Posterior cingulate gyrus (tissue), 11 donors: ENCODE measurements at regions not wholly inside any gene's neighbourhood (a gene's known extent, or its start where the extent isn't known, plus 50 kb on each side); places are given as distances from the start of the nearest gene placed in this dataset.
"Not testable (repeated sequence)": the region's sequence is repeated elsewhere in the genome, so short reads cannot be mapped to it uniquely, and the experiment has no call there.

Source experiments
- DNase-seq, 10 donors: peaks; one replicate each; pipeline versions ENCODE4 v3.0.0 to v3.0.0-alpha.2; 2020 to 2021; ENCODE audit warnings: mixed read lengths in 3 of 10
- intact Hi-C: fragments of 100-400 bp; cut with DNase I; formaldehyde crosslinking; loops from one replicate; pipeline ENCODE4 v1.15.1; 2023

DNA sequence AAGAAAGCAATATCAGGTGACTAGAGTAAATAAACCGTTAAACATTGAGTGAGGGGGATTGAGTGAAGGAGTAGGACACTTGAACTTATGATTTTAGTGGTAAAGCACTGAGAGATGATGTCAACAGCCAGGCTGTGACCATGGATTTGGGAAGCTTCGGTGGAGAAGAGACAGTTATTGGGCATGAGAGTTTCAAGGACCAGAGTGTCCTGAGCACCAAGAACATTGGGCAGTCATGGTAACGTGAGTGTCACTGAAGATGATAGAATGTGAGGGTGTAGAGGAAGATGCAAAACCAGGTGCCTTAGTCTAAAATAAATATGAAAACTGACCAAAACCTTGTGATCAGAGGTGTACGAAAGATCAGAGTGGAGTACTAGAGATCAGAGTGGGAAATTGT lies 248.1 kb downstream of the ASXL3 start:
- no peak for DNase-seq
- intact Hi-C loops = no loop called here

DNA sequence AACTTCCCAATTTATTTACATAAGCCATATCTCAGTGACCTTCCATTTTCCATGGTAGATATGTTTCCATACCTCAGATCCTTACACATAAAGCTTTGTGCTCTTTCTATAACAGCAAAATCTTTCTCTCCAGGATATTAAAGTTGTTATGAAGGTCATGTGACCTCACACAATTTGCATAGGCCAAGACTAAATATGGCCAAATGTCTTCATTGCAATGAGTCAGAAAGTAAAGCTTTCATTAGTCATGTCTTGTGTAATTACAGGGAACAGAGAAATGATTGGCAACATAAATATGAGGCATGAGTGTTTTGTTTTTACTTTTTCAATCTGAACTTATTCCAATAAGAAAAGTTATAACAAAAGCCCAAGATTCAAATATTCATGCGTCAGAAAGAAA lies 243.5 kb downstream of the ASXL3 start:
- no peak for DNase-seq

DNA sequence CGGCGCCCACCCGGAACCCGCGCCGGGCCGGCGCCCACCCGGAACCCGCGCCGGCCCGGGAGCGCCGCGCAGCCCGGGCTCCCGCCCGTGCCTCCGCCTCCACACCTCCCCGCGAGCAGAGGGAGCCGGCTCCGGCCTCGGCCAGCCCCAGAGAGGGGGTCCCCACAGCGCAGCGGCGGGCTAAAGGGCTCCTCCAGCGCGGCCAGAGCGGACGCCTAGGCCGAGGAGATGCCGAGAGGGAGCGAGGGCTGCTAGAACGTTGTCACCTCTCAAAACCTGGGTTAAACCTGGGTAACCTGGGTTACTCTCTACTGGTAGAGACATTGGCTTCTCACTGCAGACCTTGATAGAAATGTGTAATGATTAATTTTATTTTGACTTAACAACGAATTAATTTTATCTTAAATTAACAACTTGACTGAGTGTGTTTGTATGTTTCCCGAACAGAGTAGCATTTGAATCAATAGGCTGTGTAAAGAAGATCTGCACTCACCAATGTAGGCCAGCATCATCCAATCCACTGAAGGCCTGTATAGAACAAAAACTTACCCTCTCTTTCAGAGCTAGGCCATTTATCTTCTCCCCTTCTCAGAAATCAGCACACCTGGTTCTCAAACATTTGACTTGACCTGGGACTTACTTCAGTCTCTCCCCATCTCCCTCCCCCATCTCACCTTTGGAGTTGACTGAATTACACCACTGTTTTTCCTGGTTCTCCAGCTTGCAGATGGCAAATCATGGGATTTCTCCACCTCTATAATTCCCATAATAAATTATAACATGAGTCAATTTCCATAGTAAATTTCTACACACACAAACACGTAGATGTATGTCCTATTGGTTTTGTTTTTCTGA lies 242.7 kb downstream of the ASXL3 start:
- DNase-seq = peak in 1 of 10 donors; percentile 85
- intact Hi-C loops = no loop called here

More for the DNA sequence above, 243.5 kb downstream of the ASXL3 start:
- intact Hi-C loops = no loop called here

DNA sequence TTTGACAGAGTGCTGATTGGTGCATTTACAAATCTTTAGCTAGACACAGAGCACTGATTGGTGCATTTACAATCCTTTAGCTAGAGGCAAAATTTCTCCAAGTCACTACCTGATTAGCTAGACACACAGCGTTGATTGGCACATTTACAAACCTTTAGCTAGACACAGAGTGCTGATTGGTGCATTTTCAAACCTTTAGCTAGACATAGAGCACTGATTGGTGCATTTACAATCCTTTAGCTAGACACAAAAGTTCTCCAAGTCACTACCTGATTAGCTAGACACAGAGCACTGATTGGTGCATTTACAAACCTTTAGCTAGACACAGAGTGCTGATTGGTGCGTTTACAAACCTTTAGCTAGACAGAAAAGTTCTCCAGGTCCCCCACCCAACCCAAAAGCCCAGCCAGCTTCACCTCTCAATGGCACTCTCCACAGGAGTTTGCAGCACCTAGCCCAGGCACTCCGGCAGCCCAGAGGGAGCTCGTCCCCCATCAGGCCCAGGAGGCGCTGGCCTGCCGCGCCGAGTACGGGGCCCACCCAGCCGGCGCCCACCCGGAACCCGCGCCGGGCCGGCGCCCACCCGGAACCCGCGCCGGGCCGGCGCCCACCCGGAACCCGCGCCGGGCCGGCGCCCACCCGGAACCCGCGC lies 241.8 kb downstream of the ASXL3 start:
- intact Hi-C loops = not testable (repeated sequence)

DNA sequence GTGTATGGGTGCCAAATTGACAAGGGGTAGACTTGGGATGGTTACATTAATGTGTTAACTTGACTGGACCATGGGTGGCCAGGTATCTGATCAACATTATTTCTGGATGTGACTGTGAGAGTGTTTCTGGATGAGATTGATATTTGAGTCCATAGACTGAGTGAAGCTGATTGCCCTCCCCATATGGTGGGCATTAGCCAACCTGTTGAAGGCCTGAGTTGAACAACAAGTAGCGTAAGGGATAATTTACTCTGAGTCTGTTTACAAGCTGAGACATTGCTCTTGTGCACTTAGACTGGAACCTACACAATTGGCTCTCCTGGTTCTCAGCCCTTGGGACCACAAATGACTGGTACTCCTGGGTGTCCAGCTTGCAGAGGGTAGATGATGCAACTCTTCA lies 240.1 kb downstream of the ASXL3 start:
- no peak for DNase-seq
- intact Hi-C loops = no loop called here

More for the DNA sequence above, 241.8 kb downstream of the ASXL3 start:
- DNase-seq = not testable (repeated sequence)

DNA sequence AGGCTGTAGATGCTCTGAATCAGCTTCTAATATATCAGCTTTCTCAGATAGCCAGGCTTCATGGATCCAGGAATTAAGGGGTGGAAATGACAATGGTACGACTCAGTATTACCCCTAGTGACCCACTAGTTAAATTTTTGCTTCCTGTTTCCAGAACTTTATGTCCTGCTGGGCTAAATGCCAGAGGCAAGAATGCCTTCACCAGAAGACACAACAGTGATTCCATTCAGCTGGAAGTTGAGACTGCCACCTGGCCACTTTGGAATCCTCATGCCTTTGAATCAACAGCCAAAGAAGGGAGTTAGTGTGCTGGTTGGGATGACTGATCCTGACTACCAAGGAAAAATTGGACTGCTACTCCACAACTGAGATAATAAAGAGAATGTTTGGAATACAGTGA lies 239.1 kb downstream of the ASXL3 start:
- no peak for DNase-seq
- intact Hi-C loops = no loop called here

DNA sequence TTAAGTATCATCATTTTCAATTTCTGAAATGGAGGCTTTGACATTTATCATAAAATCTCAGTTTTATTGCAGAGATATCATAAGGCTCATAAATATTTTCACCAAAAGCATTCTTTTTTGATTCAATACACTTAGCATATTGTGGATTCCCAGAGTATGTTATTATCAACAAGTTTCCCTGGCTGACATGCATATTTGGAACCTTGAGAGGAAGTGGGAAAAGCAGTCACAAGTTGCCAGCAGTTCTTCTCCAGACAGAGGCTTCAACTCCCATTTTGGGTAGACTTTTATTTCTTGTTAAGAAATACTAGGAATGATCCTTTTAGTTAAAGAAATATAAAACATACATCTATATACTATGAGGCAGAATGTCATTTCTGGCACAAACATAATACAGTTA lies 236.5 kb downstream of the ASXL3 start:
- no peak for DNase-seq
- intact Hi-C loops = no loop called here

DNA sequence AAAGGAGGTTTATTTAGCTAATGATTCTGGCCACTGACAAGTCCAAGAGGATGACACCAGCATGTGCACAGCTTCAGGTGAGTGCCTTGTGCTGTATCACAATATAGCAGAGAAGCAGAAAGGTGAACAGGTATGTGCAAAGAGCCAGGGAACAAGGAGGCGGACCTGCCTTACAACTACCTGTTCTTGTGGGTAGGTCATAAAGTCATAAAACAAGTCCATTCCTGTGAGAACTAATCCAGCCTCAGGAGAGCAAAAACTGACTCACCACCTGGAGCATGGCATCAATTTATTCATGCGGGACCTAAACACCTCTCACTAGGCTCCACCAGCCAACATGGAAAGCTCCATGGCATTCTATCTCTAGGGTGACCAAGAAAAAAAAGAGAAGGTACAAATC lies 234.2 kb downstream of the ASXL3 start:
- no peak for DNase-seq
- intact Hi-C loops = no loop called here

DNA sequence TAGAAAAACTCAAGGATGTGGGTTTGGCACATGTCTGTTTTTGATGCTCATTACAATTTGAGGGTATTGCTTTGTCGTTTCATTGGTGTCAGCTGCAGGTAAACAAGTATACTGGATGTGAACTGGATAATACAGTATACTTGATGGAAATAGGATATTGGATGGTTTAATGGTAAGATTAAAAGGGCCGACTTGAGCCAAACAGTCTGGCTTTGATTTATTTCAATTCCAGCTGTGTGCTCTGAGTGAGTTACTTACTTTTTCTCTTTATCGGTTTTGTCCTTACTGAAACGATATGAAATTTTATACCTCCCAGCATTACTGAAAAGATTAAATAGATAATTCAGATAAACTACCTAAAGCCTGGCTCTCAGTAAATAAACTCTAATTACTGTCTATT lies 227.6 kb downstream of the ASXL3 start:
- intact Hi-C loops = no loop called here
- DNase-seq = no peak

DNA sequence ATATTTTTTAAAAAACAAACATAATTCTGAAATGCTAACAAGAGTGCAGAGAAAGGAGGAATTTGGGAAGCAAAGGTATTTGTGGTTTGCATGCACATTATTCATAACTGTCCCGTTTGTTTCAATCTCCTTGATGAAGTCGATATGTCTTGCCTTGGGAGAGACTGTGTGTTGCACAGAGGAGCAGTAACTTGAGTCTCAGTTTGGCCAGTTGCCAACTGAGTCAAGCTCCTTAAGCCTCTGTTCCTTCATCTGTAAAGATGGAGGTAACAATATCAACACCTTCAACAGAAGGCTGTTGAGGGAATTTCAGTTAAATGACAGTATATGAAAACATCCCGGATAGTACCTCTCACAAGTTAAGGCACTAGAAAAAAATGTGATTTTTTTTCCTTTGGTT lies 226.2 kb downstream of the ASXL3 start:
- intact Hi-C loops = no loop called here
- no peak for DNase-seq

DNA sequence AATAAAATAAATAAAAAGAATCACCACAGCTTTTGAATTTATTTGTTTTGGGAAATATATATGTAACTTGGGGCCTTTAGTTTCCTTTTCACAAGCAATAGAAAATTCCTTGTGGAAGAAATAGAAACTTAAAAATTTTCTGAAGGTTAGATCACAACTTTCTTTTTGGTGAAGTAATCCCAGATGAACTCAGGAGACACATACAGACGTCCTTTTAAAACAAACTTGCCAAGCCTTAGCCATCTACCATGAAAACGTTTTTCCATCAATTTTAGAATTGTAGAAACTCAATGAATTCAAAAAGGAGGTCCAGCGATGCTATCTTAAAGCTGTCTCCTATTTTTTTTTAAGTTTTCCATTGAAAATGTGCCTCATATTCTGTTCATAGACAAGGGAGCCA lies 225.6 kb downstream of the ASXL3 start:
- no peak for DNase-seq
- intact Hi-C loops = no loop called here

DNA sequence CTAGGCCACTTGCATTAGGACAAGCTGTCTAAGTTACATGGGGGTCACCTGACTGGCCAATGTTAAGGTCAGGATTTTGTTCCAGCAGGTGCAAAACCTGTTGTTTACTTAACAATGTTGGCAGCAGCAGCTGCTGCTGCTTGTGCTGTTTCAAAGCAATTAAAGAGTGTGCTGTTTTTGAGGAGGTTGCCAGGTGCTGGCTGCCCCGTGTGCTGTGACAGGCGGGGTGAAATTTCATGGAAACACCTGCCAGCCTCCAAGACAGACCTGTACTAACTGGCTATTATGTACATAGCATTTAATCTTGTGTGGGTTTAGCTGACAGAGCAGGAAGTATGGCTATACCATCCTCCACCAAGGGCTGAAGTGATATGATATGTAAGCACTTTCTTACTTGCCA lies 224.9 kb downstream of the ASXL3 start:
- intact Hi-C loops = no loop called here
- no peak for DNase-seq
